ENCODE measurements at regions not wholly inside any gene's neighbourhood (a gene's known extent, or its start where the extent isn't known, plus 50 kb on each side); places are given as distances from the start of the nearest gene placed in this dataset.

DNA sequence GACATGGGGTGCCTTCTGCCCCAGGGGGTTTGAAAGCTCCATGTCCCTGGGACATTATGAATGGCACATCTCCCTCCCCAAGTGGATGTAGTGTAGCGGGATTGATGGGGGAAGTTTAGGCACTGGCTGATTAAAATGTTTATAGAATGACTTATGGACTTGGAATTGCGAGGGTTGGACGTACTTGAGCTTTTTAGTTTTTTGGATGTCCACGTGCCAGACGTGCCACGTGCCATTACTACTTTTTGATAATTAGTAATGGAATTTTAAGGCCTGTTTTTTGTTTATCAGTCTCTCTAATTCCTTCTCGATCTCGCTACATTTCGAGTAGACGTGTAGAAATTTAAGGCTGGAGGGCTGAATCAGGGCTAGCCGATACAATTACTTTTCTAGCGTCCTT is 162.8 kb downstream of the TBXT start:
- intact Hi-C loops (cut with DNase I; ENCODE audit: low total_unique reads): no loop called here
- TF ChIP-seq, protein P1, sequence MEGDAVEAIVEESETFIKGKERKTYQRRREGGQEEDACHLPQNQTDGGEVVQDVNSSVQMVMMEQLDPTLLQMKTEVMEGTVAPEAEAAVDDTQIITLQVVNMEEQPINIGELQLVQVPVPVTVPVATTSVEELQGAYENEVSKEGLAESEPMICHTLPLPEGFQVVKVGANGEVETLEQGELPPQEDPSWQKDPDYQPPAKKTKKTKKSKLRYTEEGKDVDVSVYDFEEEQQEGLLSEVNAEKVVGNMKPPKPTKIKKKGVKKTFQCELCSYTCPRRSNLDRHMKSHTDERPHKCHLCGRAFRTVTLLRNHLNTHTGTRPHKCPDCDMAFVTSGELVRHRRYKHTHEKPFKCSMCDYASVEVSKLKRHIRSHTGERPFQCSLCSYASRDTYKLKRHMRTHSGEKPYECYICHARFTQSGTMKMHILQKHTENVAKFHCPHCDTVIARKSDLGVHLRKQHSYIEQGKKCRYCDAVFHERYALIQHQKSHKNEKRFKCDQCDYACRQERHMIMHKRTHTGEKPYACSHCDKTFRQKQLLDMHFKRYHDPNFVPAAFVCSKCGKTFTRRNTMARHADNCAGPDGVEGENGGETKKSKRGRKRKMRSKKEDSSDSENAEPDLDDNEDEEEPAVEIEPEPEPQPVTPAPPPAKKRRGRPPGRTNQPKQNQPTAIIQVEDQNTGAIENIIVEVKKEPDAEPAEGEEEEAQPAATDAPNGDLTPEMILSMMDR (IDR thresholded peaks at IDR 0.05): no peak
- no peak for TF ChIP-seq POLR2A (IDR thresholded peaks at IDR 0.05)
- WGBS, 2 donors: 68 to 77% methylated on average over 12 of the region's 12 CpGs
- H3K4me3 ChIP-seq (ENCODE audit: low read depth, poor library complexity, severe bottlenecking): no peak overlapping the region
- no peak for DNase-seq (ENCODE audit: low spot score in 2 of 2)

DNA sequence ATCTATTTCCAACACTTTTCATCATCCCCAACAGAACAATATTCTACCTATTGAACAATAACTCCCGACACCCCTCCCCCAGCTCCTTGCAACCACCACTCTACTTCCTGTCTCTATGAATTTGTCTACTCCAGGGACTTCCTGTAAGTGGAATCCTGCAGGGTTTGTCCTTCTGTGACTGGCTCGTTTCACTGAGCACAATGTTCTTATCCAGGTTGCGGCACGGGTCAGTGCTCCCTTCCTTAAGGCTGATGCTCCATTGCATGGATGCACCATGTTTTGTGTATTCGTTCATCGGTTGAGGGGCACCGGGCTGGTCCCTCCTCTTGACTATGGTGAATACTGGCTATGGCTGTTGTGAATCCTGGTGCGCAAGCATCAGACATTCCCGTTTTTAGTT is 163.2 kb downstream of the TBXT start:
- no peak overlapping the region for H3K4me3 ChIP-seq (ENCODE audit: low read depth, poor library complexity, severe bottlenecking)
- TF ChIP-seq, protein P1 (IDR thresholded peaks at IDR 0.05): no peak
- 80 to 94% methylated on average over 9 of the region's 9 CpGs for WGBS, 2 donors
- intact Hi-C loops (cut with DNase I; ENCODE audit: low total_unique reads): no loop called here
- DNase-seq (ENCODE audit: low spot score in 2 of 2): no peak

DNA sequence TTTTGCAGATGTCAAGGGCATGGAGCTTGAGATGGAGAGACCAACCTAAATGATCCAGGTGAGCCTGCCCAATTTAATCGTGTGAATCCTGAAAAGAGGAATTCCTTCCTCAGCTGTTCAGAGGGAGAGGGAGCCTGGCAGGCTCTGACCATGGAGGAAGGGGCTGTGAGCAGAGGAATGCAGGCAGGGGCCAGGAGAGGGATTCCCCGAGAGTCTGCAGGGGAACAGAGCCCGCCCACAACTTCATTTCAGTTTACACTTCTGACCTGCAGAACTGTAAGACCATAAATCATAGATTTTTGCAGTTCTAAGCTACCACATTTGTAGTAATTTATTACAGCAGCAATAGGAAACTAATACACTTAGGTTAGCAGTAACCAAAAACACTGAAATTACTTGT is 164.1 kb downstream of the TBXT start:
- no peak overlapping the region for H3K4me3 ChIP-seq (ENCODE audit: low read depth, poor library complexity, severe bottlenecking)
- intact Hi-C loops (cut with DNase I; ENCODE audit: low total_unique reads): no loop called here
- 26 to 51% methylated on average over 3 of the region's 3 CpGs for WGBS, 2 donors
- TF ChIP-seq POLR2A (IDR thresholded peaks at IDR 0.05): no peak
- TF ChIP-seq, protein P1 (IDR thresholded peaks at IDR 0.05): no peak
- no peak for DNase-seq (ENCODE audit: low spot score in 2 of 2)

DNA sequence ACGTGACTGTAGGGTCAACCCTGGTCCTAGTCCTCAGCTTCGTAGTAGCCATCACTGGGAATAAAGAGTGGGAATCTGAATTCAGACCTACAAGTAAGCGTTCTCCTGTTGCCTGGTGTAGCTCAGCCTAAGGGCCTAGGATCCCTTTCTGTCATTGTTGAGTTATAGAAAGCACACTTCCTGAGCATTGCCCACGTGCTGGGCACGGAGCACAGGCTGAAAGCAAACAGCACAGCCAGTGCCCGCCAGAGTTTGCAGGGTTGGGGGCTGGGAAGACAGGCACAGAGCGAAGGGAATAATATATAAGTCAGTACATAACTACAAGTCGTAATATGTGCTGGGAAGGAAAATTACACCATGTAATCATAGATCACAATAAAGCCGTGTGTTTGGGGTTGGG is 166.3 kb downstream of the TBXT start:
- no peak overlapping the region for H3K4me3 ChIP-seq (ENCODE audit: low read depth, poor library complexity, severe bottlenecking)
- no peak for TF ChIP-seq POLR2A (IDR thresholded peaks at IDR 0.05)
- TF ChIP-seq, protein P1 (IDR thresholded peaks at IDR 0.05): no peak
- 75 to 86% methylated on average over 9 of the region's 9 CpGs for WGBS, 2 donors
- intact Hi-C loops (cut with DNase I; ENCODE audit: low total_unique reads): no loop called here
- no peak for DNase-seq (ENCODE audit: low spot score in 2 of 2)

DNA sequence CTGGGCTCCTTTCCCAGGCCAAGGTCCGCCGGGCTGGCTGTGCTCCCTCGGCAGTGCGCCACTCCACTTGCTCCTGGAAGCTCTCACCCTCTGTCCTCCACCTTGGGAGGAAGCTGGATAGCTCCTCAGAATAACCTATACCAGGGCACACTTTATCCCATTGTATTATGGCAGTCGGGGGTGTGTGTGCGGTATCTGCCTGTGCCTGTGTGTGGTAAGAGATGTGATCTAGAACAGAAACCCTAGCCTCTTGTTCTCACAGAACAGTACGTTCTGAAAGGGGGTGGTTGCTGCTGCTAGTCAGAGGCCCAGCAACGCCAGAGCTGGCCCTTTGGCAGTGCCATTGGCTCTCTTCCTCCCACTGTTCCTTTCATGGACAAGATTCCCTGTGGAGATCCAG is 168.4 kb downstream of the TBXT start:
- WGBS, 2 donors: 84 to 87% methylated on average over 8 of the region's 8 CpGs
- no peak for DNase-seq (ENCODE audit: low spot score in 2 of 2)
- H3K4me3 ChIP-seq (ENCODE audit: low read depth, poor library complexity, severe bottlenecking): no peak overlapping the region
- intact Hi-C loops (cut with DNase I; ENCODE audit: low total_unique reads): no loop called here
- TF ChIP-seq POLR2A (IDR thresholded peaks at IDR 0.05): no peak
- TF ChIP-seq, protein P1 (IDR thresholded peaks at IDR 0.05): no peak

DNA sequence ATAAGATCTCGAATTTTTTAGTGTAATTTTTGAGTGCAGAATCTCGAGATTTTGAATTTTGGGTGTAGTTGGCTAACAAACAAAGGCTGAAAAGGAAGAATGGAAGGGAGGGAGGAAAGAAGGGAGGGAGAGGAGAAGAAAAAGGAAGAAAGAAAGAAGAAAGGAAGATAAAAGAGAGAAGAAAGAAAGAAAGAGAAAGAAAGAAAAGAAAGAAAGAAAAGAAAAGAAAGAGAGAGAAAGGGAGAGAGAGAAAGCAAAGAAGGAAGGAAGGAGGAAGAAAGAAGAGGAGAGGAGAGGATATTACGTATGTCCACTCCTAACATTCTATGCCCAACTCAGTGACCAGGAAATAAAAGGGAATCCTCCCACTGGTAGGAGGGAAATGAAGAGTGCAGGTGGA is 169.6 kb downstream of the TBXT start:
- TF ChIP-seq POLR2A (IDR thresholded peaks at IDR 0.05): no peak
- TF ChIP-seq, protein P1 (IDR thresholded peaks at IDR 0.05): no peak
- no peak for DNase-seq (ENCODE audit: low spot score in 2 of 2)
- intact Hi-C loops (cut with DNase I; ENCODE audit: low total_unique reads): no loop called here
- 74 to 75% methylated on average over 3 of the region's 3 CpGs for WGBS, 2 donors
- no peak overlapping the region for H3K4me3 ChIP-seq (ENCODE audit: low read depth, poor library complexity, severe bottlenecking)

Data from lower leg skin (tissue), 4 donors.